ENCODE measurements at regions not wholly inside any gene's neighbourhood (a gene's known extent, or its start where the extent isn't known, plus 50 kb on each side); places are given as distances from the start of the nearest gene placed in this dataset.

- intact Hi-C loops (cut with DNase I), result no loop called here
These were observed 668.4 kb upstream of the NRP1 start for GRCh38 chr10:34002896-34003295.

GRCh38 chr10:34001831-34002230 lies 667.4 kb upstream of the NRP1 start:
- TF ChIP-seq CTCF (IDR thresholded peaks at IDR 0.05), result no peak
- intact Hi-C loops (cut with DNase I), result no loop called here
- no peaks in the 10 kb centered on the region for H3K4me1 ChIP-seq
- H3K9me3 ChIP-seq, result no peaks in the 10 kb centered on the region
- H3K4me3 ChIP-seq, result no peak overlapping the region
- no peak for DNase-seq
- ATAC-seq, result no peak
- no peaks in the 10 kb centered on the region for H3K27me3 ChIP-seq (ENCODE audit: low read depth)
- no peak overlapping the region for H3K27ac ChIP-seq
- no peaks in the 10 kb centered on the region for H3K36me3 ChIP-seq

More at GRCh38 chr10:34002896-34003295, 668.4 kb upstream of the NRP1 start:
- H3K27ac ChIP-seq, result no peak overlapping the region
- H3K27me3 ChIP-seq (ENCODE audit: low read depth), result no peaks in the 10 kb centered on the region
- no peak overlapping the region for H3K4me3 ChIP-seq
- DNase-seq (no peak), ATAC-seq (no peak)
- TF ChIP-seq CTCF (IDR thresholded peaks at IDR 0.05), result no peak
- no peaks in the 10 kb centered on the region for H3K36me3 ChIP-seq
- no peaks in the 10 kb centered on the region for H3K4me1 ChIP-seq
- H3K9me3 ChIP-seq, result no peaks in the 10 kb centered on the region

- Histone ChIP-seq H3K9me3 (no peaks in the 10 kb centered on the region), H3K4me1 (no peaks in the 10 kb centered on the region), H3K27me3 (ENCODE audit: low read depth) (no peaks in the 10 kb centered on the region), H3K27ac (no peak overlapping the region), H3K4me3 (no peak overlapping the region), H3K36me3 (no peaks in the 10 kb centered on the region)
- intact Hi-C loops (cut with DNase I), result no loop called here
- DNase-seq (no peak), ATAC-seq (no peak)
- TF ChIP-seq CTCF (IDR thresholded peaks at IDR 0.05), result no peak
These were observed 666.7 kb upstream of the NRP1 start for GRCh38 chr10:34001087-34001580.

- TF ChIP-seq CTCF (IDR thresholded peaks at IDR 0.05), result no peak
- intact Hi-C loops (cut with DNase I), result no loop called here
- DNase-seq (no peak), ATAC-seq (no peak)
- Histone ChIP-seq H3K4me1 (no peaks in the 10 kb centered on the region), H3K27ac (no peak overlapping the region), H3K36me3 (no peaks in the 10 kb centered on the region), H3K4me3 (no peak overlapping the region), H3K9me3 (no peaks in the 10 kb centered on the region), H3K27me3 (ENCODE audit: low read depth) (no peaks in the 10 kb centered on the region)
These were observed 659.5 kb upstream of the NRP1 start for GRCh38 chr10:33993917-33994316.

GRCh38 chr10:33991924-33992323 lies 657.5 kb upstream of the NRP1 start:
- no peaks in the 10 kb centered on the region for H3K4me1 ChIP-seq

More at GRCh38 chr10:33991924-33992323, 657.5 kb upstream of the NRP1 start:
- H3K9me3 ChIP-seq, result no peaks in the 10 kb centered on the region
- H3K27ac ChIP-seq, result no peak overlapping the region
- no peak overlapping the region for H3K4me3 ChIP-seq
- ATAC-seq (no peak), DNase-seq (no peak)
- H3K27me3 ChIP-seq (ENCODE audit: low read depth), result no peaks in the 10 kb centered on the region
- intact Hi-C loops (cut with DNase I), result no loop called here
- no peaks in the 10 kb centered on the region for H3K36me3 ChIP-seq
- no peak for TF ChIP-seq CTCF (IDR thresholded peaks at IDR 0.05)

All from lower lobe of right lung (tissue), 2 donors.